Gastrocnemius medialis (tissue), 4 donors: ENCODE measurements at regions not wholly inside any gene's neighbourhood (a gene's known extent, or its start where the extent isn't known, plus 50 kb on each side); places are given as distances from the start of the nearest gene placed in this dataset.
"Not testable (repeated sequence)": the region's sequence is repeated elsewhere in the genome, so short reads cannot be mapped to it uniquely, and the experiment has no call there.

ENCODE experiments used
- CTCF ChIP-seq, 5 experiments: fragments of 450-650 bp in 3 of 5; fragments of 200-600 bp in 2 of 5; sonication (generic) in 2 of 5; IDR thresholded peaks in 4 of 5; conservative IDR thresholded peaks in 1 of 5; 1 replicate in 4 of 5; 2 replicates in 1 of 5; pipeline ENCODE4 v1.5.1; 2016 to 2019; ENCODE audit warnings: antibody characterized with exemption in 5 of 5, mild to moderate bottlenecking in 3 of 5, moderate library complexity in 3 of 5
- POLR2A ChIP-seq, 2 donors: fragments of 450-650 bp; IDR thresholded peaks; one replicate each; pipeline ENCODE4 v1.6.1; 2017; ENCODE audit warnings: antibody characterized with exemption in 2 of 2, mild to moderate bottlenecking in 2 of 2, moderate library complexity in 2 of 2

- TF ChIP-seq CTCF (IDR thresholded peaks at IDR 0.05 in 4 of 5, conservative IDR thresholded peaks at IDR 0.05 in 1 of 5); POLR2A (IDR thresholded peaks at IDR 0.05): not testable (repeated sequence)
Observed at GRCh38 chr6:120358535-120358934, 975.7 kb downstream of the TBC1D32 start.
